Upper lobe of right lung (tissue), 1 donor: ENCODE measurements at regions not wholly inside any gene's neighbourhood (a gene's known extent, or its start where the extent isn't known, plus 50 kb on each side); places are given as distances from the start of the nearest gene placed in this dataset.

Experiments
- ATAC-seq: fragments of 200-7000 bp; cut with Tn5 transposase; one replicate; pipeline ENCODE4 v1.9.1; 2020; ENCODE audit warnings: mild to moderate bottlenecking, moderate library complexity
- DNase-seq: peaks from one replicate; pipeline ENCODE4 v3.0.0-alpha.2; 2020
- H3K27ac ChIP-seq: fragments of 200-600 bp; one replicate; pipeline ENCODE4 v1.8.0; 2022
- H3K27me3 ChIP-seq: fragments of 200-600 bp; one replicate; pipeline ENCODE4 v1.8.0; 2022; ENCODE audit warnings: mild to moderate bottlenecking
- H3K36me3 ChIP-seq: fragments of 200-600 bp; one replicate; pipeline ENCODE4 v1.8.0; 2022
- H3K4me1 ChIP-seq: fragments of 200-600 bp; one replicate; pipeline ENCODE4 v1.8.0; 2022
- H3K4me3 ChIP-seq: fragments of 200-600 bp; one replicate; pipeline ENCODE4 v1.8.0; 2022; ENCODE audit warnings: mild to moderate bottlenecking
- H3K9me3 ChIP-seq: fragments of 200-600 bp; one replicate; pipeline ENCODE4 v1.8.0; 2022
- intact Hi-C: fragments of 100-400 bp; cut with DNase I; formaldehyde crosslinking; loops from one replicate; pipeline ENCODE4 v1.11.0; 2022
- TF ChIP-seq, protein P1 (sequence below): fragments of 200-600 bp; IDR thresholded peaks from one replicate; pipeline ENCODE4 v1.8.0; 2022; ENCODE audit warnings: antibody characterized with exemption
- donor health status: DM: no; HTN: yes; CAD: no; lungs with severe emphysema.

DNA sequence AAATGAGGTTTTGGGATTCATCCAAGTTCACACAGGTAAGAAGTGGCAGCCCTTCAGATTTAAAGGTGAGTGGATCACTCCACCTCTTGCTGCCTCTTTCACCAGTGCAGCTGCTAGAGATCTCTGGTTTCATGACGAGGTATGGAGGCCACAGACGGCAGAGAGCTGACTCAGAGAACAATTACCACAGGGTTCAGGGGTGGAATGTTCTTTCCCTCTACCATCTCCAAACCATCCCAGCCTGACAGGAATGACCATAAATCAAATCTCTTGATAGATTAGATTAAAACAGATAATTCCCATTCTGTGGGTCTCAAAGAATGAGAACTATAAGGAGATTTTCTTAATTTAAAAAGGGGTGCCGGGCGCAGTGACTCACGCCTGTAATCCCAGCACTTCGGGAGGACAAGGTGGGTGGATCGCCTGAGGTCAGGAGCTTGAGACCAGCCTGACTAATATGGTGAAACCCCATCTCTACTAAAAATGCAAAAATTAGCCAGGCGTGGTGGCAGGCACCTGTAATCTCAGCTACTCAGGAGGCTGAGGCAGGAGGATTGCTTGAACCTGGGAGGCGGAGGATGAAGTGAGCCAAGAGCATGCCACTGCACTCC lies 174.2 kb upstream of the ATP11B start:
- TF ChIP-seq, protein P1, sequence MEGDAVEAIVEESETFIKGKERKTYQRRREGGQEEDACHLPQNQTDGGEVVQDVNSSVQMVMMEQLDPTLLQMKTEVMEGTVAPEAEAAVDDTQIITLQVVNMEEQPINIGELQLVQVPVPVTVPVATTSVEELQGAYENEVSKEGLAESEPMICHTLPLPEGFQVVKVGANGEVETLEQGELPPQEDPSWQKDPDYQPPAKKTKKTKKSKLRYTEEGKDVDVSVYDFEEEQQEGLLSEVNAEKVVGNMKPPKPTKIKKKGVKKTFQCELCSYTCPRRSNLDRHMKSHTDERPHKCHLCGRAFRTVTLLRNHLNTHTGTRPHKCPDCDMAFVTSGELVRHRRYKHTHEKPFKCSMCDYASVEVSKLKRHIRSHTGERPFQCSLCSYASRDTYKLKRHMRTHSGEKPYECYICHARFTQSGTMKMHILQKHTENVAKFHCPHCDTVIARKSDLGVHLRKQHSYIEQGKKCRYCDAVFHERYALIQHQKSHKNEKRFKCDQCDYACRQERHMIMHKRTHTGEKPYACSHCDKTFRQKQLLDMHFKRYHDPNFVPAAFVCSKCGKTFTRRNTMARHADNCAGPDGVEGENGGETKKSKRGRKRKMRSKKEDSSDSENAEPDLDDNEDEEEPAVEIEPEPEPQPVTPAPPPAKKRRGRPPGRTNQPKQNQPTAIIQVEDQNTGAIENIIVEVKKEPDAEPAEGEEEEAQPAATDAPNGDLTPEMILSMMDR = no peak
- no peak for ATAC-seq
- intact Hi-C loops = no loop called here

DNA sequence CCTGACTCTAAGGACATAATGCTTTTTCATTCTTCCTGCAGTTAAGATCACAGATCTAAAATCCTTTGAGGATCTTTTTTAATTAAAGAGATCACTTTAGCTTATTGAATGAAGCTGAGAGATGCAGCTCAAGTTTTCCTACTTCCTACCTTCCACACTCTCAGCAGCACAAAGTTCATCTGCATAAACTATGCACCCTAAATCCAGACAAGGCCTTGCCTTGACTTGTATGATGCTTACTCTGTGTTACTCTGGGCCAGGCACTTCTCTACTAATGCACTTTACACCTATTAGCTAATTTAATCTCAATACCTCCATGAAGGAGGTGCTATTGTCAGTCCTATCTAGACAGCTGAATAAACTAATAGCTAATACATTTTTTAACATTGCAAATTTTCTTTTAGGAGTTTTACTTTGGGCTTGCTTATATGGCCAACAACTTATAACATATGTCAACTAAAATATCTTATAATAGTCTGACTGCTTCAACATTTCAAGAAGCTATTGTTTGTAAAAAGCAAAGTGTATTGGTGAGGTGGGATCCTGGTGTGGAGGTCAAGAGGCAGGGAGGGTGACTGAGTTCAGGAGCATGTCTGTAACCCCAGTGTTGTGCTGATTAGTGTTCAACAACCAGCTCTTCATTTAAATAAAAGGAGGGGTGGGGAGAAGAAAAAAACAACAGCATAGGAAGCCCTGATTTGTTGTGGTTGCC lies 172.4 kb upstream of the ATP11B start:
- no peak overlapping the region for H3K4me3 ChIP-seq
- TF ChIP-seq, protein P1 = no peak
- intact Hi-C loops = no loop called here
- H3K27ac ChIP-seq = no peak overlapping the region
- DNase-seq (no peak), ATAC-seq (no peak)
- no peaks in the 10 kb centered on the region for H3K4me1 ChIP-seq
- H3K36me3 ChIP-seq = no peaks in the 10 kb centered on the region
- H3K9me3 ChIP-seq = no peaks in the 10 kb centered on the region
- H3K27me3 ChIP-seq = no peaks in the 10 kb centered on the region

More for the DNA sequence above, 174.2 kb upstream of the ATP11B start:
- Histone ChIP-seq H3K36me3 (no peaks in the 10 kb centered on the region), H3K27me3 (no peaks in the 10 kb centered on the region), H3K4me1 (no peaks in the 10 kb centered on the region), H3K27ac (no peak overlapping the region), H3K9me3 (no peaks in the 10 kb centered on the region), H3K4me3 (no peak overlapping the region)
- no peak for DNase-seq

DNA sequence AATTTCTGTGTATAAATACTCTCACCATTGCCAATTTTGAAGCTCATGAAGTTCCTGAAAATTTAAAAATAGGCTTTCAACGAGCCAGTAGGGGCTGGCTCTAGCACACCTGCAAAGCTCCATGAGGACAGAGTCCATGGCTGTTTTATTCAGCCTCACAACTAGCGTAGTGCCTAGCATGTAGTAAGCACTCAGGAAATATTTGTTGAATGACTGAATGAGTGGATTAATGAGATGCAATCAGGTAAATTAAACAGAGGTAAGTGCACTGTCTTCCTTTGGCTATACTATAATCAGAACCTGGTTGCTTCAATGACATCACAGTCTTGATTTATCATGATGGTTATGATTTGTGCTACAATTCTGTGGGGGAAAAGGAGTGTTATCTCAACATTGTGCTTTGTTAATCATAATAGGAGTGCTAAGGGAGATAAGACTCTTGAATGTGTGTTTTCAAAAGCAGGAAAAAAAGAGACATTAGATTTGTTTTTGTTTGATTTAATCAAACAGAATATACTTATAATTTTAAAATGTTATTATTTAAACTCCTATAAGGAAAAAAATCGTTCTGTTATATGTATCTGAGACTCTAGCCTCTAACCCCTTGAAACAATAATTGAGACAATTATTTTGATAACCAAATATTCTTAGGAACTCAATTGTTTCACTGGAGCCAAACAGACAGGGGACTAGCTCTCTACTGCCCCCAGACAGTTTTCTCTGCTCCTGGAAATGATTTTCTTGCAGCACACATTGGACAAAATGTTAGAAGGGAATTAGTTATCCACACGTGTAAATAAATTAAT lies 171.7 kb upstream of the ATP11B start:
- H3K9me3 ChIP-seq = no peaks in the 10 kb centered on the region
- H3K27ac ChIP-seq = no peak overlapping the region
- TF ChIP-seq, protein P1 = peak; percentile 8
- ATAC-seq (no peak), DNase-seq (no peak)
- no peaks in the 10 kb centered on the region for H3K4me1 ChIP-seq
- H3K4me3 ChIP-seq = no peak overlapping the region
- no peaks in the 10 kb centered on the region for H3K36me3 ChIP-seq
- H3K27me3 ChIP-seq = no peaks in the 10 kb centered on the region
- intact Hi-C loops = no loop called here

DNA sequence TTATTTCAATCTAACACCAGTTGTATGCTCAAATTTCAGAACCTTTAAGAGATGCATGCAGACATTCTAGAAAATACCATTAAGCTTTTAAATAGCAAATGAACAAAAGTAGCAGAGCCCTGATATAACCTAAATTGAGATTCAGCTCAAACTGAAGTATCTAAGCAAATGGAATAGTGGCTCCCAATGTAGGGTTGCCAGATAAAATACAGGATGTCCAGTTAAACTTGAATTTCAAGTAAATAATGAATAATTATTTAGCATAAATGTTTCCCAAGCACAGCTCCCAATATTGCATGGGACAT lies 171.1 kb upstream of the ATP11B start:
- Histone ChIP-seq H3K36me3 (no peaks in the 10 kb centered on the region), H3K4me1 (no peaks in the 10 kb centered on the region), H3K27ac (no peak overlapping the region), H3K9me3 (no peaks in the 10 kb centered on the region), H3K4me3 (no peak overlapping the region), H3K27me3 (no peaks in the 10 kb centered on the region)
- ATAC-seq = no peak
- TF ChIP-seq, protein P1 = no peak
- intact Hi-C loops = no loop called here
- no peak for DNase-seq

DNA sequence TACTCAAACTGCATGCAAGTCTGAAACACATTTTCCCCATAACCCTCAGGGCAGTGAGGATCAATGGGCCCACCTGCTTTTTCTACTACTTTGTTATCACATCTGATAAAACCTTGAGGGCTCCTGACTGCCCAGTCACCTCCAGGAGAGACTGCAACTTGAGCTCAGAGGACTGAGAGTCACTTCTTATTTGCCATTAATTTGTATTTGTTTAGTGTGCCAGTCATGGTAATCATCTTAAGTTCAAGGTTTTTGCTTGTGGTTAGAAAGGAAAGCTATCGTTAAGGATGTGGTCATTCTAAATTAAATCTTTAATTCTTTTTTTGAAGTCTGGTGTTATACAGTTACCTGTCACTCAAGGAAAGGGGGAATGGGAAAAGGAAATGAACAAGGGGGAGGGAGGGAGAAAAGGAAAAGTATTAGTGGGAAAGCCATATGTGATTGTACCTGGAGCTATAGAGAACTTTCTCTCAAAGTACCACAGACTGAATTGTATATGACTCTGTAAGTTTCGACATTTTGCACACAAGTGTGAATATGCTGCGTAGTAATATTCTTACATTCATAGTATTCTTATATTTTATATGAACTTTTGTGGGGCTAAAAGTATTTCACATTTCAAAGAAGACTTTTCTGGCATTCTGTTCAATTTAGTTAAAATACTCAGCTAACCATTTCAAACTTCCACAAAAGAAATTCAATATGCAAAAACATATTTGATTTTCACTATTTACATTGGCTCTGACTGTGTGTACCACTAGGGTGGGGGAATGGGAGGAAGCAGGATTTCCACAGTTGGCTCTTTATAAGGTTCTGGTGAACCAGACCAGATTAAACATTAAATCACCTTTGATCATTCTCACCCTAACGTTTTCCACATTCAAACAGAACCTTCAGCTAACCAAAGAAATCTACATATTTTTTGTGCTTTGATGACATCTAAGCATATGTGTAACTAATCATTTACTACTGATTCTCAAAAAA lies 166.5 kb upstream of the ATP11B start:
- Histone ChIP-seq H3K27me3 (no peaks in the 10 kb centered on the region), H3K9me3 (no peaks in the 10 kb centered on the region), H3K36me3 (no peaks in the 10 kb centered on the region), H3K4me1 (no peaks in the 10 kb centered on the region), H3K4me3 (no peak overlapping the region), H3K27ac (no peak overlapping the region)
- DNase-seq = no peak
- TF ChIP-seq, protein P1 = no peak
- intact Hi-C loops = no loop called here
- ATAC-seq = no peak
